Stomach smooth muscle (tissue), 2 donors: ENCODE measurements at regions not wholly inside any gene's neighbourhood (a gene's known extent, or its start where the extent isn't known, plus 50 kb on each side); places are given as distances from the start of the nearest gene placed in this dataset.
"Not testable (repeated sequence)": the region's sequence is repeated elsewhere in the genome, so short reads cannot be mapped to it uniquely, and the experiment has no call there.

Experiments
- H3K27ac ChIP-seq: one replicate; pipeline ENCODE4 v1.7.0; 2013; ENCODE audit warnings: mild to moderate bottlenecking, low read length, inconsistent platforms
- H3K27me3 ChIP-seq, 2 donors: one replicate each; pipeline ENCODE4 v1.7.0; 2013; ENCODE audit warnings: low read length in 2 of 2; ENCODE audit not compliant: insufficient read depth in 2 of 2, control insufficient read depth in 1 of 2
- H3K36me3 ChIP-seq, 2 donors: one replicate each; pipeline ENCODE4 v1.7.0; 2013; ENCODE audit warnings: low read length in 2 of 2; ENCODE audit not compliant: control insufficient read depth in 2 of 2, insufficient read depth in 2 of 2
- H3K4me1 ChIP-seq: one replicate; pipeline ENCODE4 v1.7.0; 2013; ENCODE audit warnings: low read length; ENCODE audit not compliant: control insufficient read depth, insufficient read depth
- H3K4me3 ChIP-seq, 2 donors: one replicate each; pipeline ENCODE4 v1.7.0; 2013; ENCODE audit warnings: low read length in 2 of 2
- H3K9ac ChIP-seq, 2 donors: one replicate each; pipeline ENCODE4 v1.7.0; 2013; ENCODE audit warnings: low read length in 2 of 2, mild to moderate bottlenecking in 1 of 2
- H3K9me3 ChIP-seq, 2 donors: one replicate each; pipeline ENCODE4 v1.7.0; 2013; ENCODE audit warnings: low read length in 2 of 2; ENCODE audit not compliant: control insufficient read depth in 2 of 2
- donor health status: healthy.
- donor health status: Pancreatic carcinoma.

- Histone ChIP-seq H3K36me3 (no peaks in the 10 kb centered on the region), H3K27me3 (no peaks in the 10 kb centered on the region), H3K4me1 (no peaks in the 10 kb centered on the region), H3K9me3 (no peaks in the 10 kb centered on the region), H3K9ac (no peak overlapping the region), H3K27ac (no peak overlapping the region), H3K4me3 (no peak overlapping the region)
Measured at GRCh38 chr13:57899096-57899495, 267.6 kb downstream of the PCDH17 start.

GRCh38 chr13:57909833-57910232 lies 278.3 kb downstream of the PCDH17 start:
- H3K4me1 ChIP-seq, H3K4me3 ChIP-seq, H3K27me3 ChIP-seq, H3K36me3 ChIP-seq, H3K27ac ChIP-seq, H3K9me3 ChIP-seq, H3K9ac ChIP-seq: not testable (repeated sequence)

GRCh38 chr13:57918086-57918485 lies 286.5 kb downstream of the PCDH17 start:
- Histone ChIP-seq H3K9ac (no peak overlapping the region), H3K27ac (no peak overlapping the region)

GRCh38 chr13:57918913-57919312 lies 287.4 kb downstream of the PCDH17 start:
- no peak overlapping the region for H3K27ac ChIP-seq
- H3K9me3 ChIP-seq, result no peaks in the 10 kb centered on the region
- no peaks in the 10 kb centered on the region for H3K4me1 ChIP-seq
- no peak overlapping the region for H3K9ac ChIP-seq
- no peak overlapping the region for H3K4me3 ChIP-seq
- H3K36me3 ChIP-seq, result no peaks in the 10 kb centered on the region
- H3K27me3 ChIP-seq, result no peaks in the 10 kb centered on the region

More at GRCh38 chr13:57918086-57918485, 286.5 kb downstream of the PCDH17 start:
- H3K36me3 ChIP-seq, result no peaks in the 10 kb centered on the region
- no peaks in the 10 kb centered on the region for H3K9me3 ChIP-seq
- H3K4me3 ChIP-seq, result no peak overlapping the region
- H3K4me1 ChIP-seq, result no peaks in the 10 kb centered on the region
- no peaks in the 10 kb centered on the region for H3K27me3 ChIP-seq

GRCh38 chr13:57925250-57925649 lies 293.7 kb downstream of the PCDH17 start:
- H3K9me3 ChIP-seq, result no peaks in the 10 kb centered on the region
- no peak overlapping the region for H3K27ac ChIP-seq
- H3K9ac ChIP-seq, result no peak overlapping the region
- no peak overlapping the region for H3K4me3 ChIP-seq
- H3K4me1 ChIP-seq, result no peaks in the 10 kb centered on the region
- no peaks in the 10 kb centered on the region for H3K27me3 ChIP-seq
- H3K36me3 ChIP-seq, result no peaks in the 10 kb centered on the region

- Histone ChIP-seq H3K9me3 (no peaks in the 10 kb centered on the region), H3K27ac (no peak overlapping the region), H3K9ac (no peak overlapping the region), H3K4me1 (no peaks in the 10 kb centered on the region), H3K36me3 (no peaks in the 10 kb centered on the region), H3K27me3 (no peaks in the 10 kb centered on the region), H3K4me3 (no peak overlapping the region)
Measured at GRCh38 chr13:57925751-57926150, 294.2 kb downstream of the PCDH17 start.

GRCh38 chr13:57932061-57932460 lies 300.5 kb downstream of the PCDH17 start:
- H3K36me3 ChIP-seq, result no peaks in the 10 kb centered on the region
- no peaks in the 10 kb centered on the region for H3K9me3 ChIP-seq
- no peak overlapping the region for H3K27ac ChIP-seq
- no peak overlapping the region for H3K9ac ChIP-seq
- no peaks in the 10 kb centered on the region for H3K4me1 ChIP-seq
- H3K27me3 ChIP-seq, result no peaks in the 10 kb centered on the region
- H3K4me3 ChIP-seq, result no peak overlapping the region

GRCh38 chr13:57933606-57934005 lies 302.1 kb downstream of the PCDH17 start:
- no peaks in the 10 kb centered on the region for H3K27me3 ChIP-seq
- H3K4me1 ChIP-seq, result no peaks in the 10 kb centered on the region
- no peaks in the 10 kb centered on the region for H3K9me3 ChIP-seq
- no peak overlapping the region for H3K27ac ChIP-seq
- no peak overlapping the region for H3K9ac ChIP-seq
- no peaks in the 10 kb centered on the region for H3K36me3 ChIP-seq
- no peak overlapping the region for H3K4me3 ChIP-seq

- Histone ChIP-seq H3K4me1 (no peaks in the 10 kb centered on the region), H3K9me3 (no peaks in the 10 kb centered on the region), H3K36me3 (no peaks in the 10 kb centered on the region), H3K27ac (no peak overlapping the region), H3K27me3 (no peaks in the 10 kb centered on the region), H3K4me3 (no peak overlapping the region), H3K9ac (no peak overlapping the region)
Measured at GRCh38 chr13:57935965-57936364, 304.4 kb downstream of the PCDH17 start.

GRCh38 chr13:57946361-57946760 lies 314.8 kb downstream of the PCDH17 start:
- no peaks in the 10 kb centered on the region for H3K36me3 ChIP-seq
- no peak overlapping the region for H3K27ac ChIP-seq
- no peaks in the 10 kb centered on the region for H3K9me3 ChIP-seq
- H3K4me3 ChIP-seq, result no peak overlapping the region
- H3K9ac ChIP-seq, result no peak overlapping the region
- no peaks in the 10 kb centered on the region for H3K4me1 ChIP-seq
- no peaks in the 10 kb centered on the region for H3K27me3 ChIP-seq

GRCh38 chr13:57948884-57949283 lies 317.3 kb downstream of the PCDH17 start:
- no peaks in the 10 kb centered on the region for H3K4me1 ChIP-seq
- no peaks in the 10 kb centered on the region for H3K9me3 ChIP-seq
- no peaks in the 10 kb centered on the region for H3K27me3 ChIP-seq
- no peak overlapping the region for H3K4me3 ChIP-seq
- H3K36me3 ChIP-seq, result no peaks in the 10 kb centered on the region
- H3K27ac ChIP-seq, result no peak overlapping the region
- H3K9ac ChIP-seq, result no peak overlapping the region
